ENCODE measurements at regions not wholly inside any gene's neighbourhood (a gene's known extent, or its start where the extent isn't known, plus 50 kb on each side); places are given as distances from the start of the nearest gene placed in this dataset.

- no peak overlapping the region for H4K91ac ChIP-seq (replicated peaks; ENCODE audit: insufficient read length, low read length)
- H3K18ac ChIP-seq (ENCODE audit: extremely low read depth, low read length), result no peak overlapping the region
- no peaks in the 10 kb centered on the region for H3K79me1 ChIP-seq (ENCODE audit: low read depth, low read length)
- no peaks in the 10 kb centered on the region for H3K4me1 ChIP-seq (replicated peaks in 1 of 4; ENCODE audit: control insufficient read depth in 3 of 4, insufficient read depth in 4 of 4, low read length in 3 of 4)
- no peak for DNase-seq (ENCODE audit: low read depth in 1 of 2, low spot score in 2 of 2)
- TF ChIP-seq KDM4A (IDR thresholded peaks at IDR 0.05; ENCODE audit: low read depth, low read length, severe bottlenecking), result no peak
- no peak for TF ChIP-seq RFX5 (IDR thresholded peaks at IDR 0.05; ENCODE audit: borderline replicate concordance, low read depth, low read length)
- no peak for TF ChIP-seq JUN (IDR thresholded peaks at IDR 0.05; ENCODE audit: low read depth, low read length)
- TF ChIP-seq SIRT6 (IDR thresholded peaks at IDR 0.05; ENCODE audit: low read length), result no peak
- TF ChIP-seq BRCA1 (IDR thresholded peaks at IDR 0.05; ENCODE audit: low read depth, low read length), result no peak
- no peak for TF ChIP-seq CHD2 (IDR thresholded peaks at IDR 0.05; ENCODE audit: low read length)
- no peak for TF ChIP-seq HDAC2 (IDR thresholded peaks at IDR 0.05; ENCODE audit: borderline replicate concordance in 1 of 2, low read depth in 2 of 2, low read length in 2 of 2)
- no peak overlapping the region for H2BK120ac ChIP-seq (replicated peaks; ENCODE audit: low read depth, low read length)
- H2BK5ac ChIP-seq (ENCODE audit: low read depth, low read length), result no peak overlapping the region
- ChIA-PET CTCF (ENCODE audit: partially characterized antibody) (interaction anchor here (1.0 to 2.4 kb wide), 3 partner anchors 11 to 644 kb away, joined by 3 to 6 read pairs (median 5); no protein-coding TSS in a partner anchor), POLR2A (ENCODE audit: partially characterized antibody) (no interaction called here)
- no peak overlapping the region for H2BK15ac ChIP-seq (ENCODE audit: low read length)
- no peak overlapping the region for H3K23ac ChIP-seq (ENCODE audit: insufficient read length)
- no peak overlapping the region for H4K8ac ChIP-seq (ENCODE audit: extremely low read depth, insufficient read depth, low read length)
- no peaks in the 10 kb centered on the region for H3K27me3 ChIP-seq (replicated peaks in 1 of 4; ENCODE audit: control insufficient read depth in 3 of 4, extremely low read depth in 1 of 4, insufficient read depth in 3 of 4, low read length in 3 of 4)
- H3K4ac ChIP-seq (replicated peaks; ENCODE audit: insufficient read length, low read depth, low read length), result no peak overlapping the region
- H3K4me2 ChIP-seq (ENCODE audit: insufficient read depth in 1 of 2, low read depth in 2 of 2, low read length in 2 of 2), result no peak overlapping the region
- H3K56ac ChIP-seq (replicated peaks; ENCODE audit: insufficient read length, low read depth, low read length), result no peak overlapping the region
- no peaks in the 10 kb centered on the region for H3K9me3 ChIP-seq (ENCODE audit: insufficient read depth in 2 of 2, low read depth in 1 of 2, low read length in 1 of 2)
- 89% methylated on average over 3 of the region's 3 CpGs; no CpG with 5 or more reads in 1 of the 2 experiments for WGBS, 2 experiments (ENCODE audit: extremely low coverage in 1 of 2, insufficient coverage in 1 of 2, insufficient read length in 1 of 2, insufficient replicate concordance in 2 of 2, low coverage in 1 of 2, low lambda C conversion rate in 2 of 2, missing lambda C conversion rate in 1 of 2)
- H4K20me1 ChIP-seq (replicated peaks in 1 of 2; ENCODE audit: control insufficient read depth in 1 of 2, insufficient read depth in 2 of 2, low read length in 2 of 2), result no peaks in the 10 kb centered on the region
- no peaks in the 10 kb centered on the region for H3K36me3 ChIP-seq (ENCODE audit: control insufficient read depth in 2 of 4, insufficient read depth in 4 of 4, low read length in 3 of 4)
- H3K14ac ChIP-seq (ENCODE audit: insufficient read length), result no peak overlapping the region
- no peaks in the 10 kb centered on the region for H3K23me2 ChIP-seq (ENCODE audit: low read depth, low read length)
- no peak overlapping the region for H2AFZ ChIP-seq (ENCODE audit: low read length)
- no peak overlapping the region for H2BK20ac ChIP-seq (ENCODE audit: low read length)
- H2AK5ac ChIP-seq (ENCODE audit: low read depth, low read length), result no peak overlapping the region
- no peaks in the 10 kb centered on the region for H3K79me2 ChIP-seq (ENCODE audit: control insufficient read depth in 1 of 2, insufficient read depth in 2 of 2, low read length in 2 of 2)
- H2BK12ac ChIP-seq (ENCODE audit: low read depth, low read length), result no peak overlapping the region
- H4K5ac ChIP-seq (ENCODE audit: insufficient read length, low read depth, low read length), result no peak overlapping the region
- H3K27ac ChIP-seq (ENCODE audit: low read depth, low read length), result no peak overlapping the region
- no peak overlapping the region for H3K9ac ChIP-seq (replicated peaks in 1 of 4; ENCODE audit: extremely low read depth in 1 of 4, low read depth in 3 of 4, low read length in 3 of 4)
- no peak for FAIRE-seq
- no peak overlapping the region for H3K4me3 ChIP-seq (ENCODE audit: extremely low read depth in 1 of 4, insufficient read depth in 2 of 4, low read depth in 3 of 4, low read length in 4 of 4)
These were observed 173.4 kb upstream of the CHD1 start for GRCh38 chr5:99102073-99102697.

All from H1 (cell line).